Panc1 (cell line): ENCODE measurements at regions not wholly inside any gene's neighbourhood (a gene's known extent, or its start where the extent isn't known, plus 50 kb on each side); places are given as distances from the start of the nearest gene placed in this dataset.

Experiments used
- ATAC-seq: fragments of 200-7000 bp; cut with Tn5 transposase; 2 replicates; pipeline ENCODE4 v1.9.1; 2020; ENCODE audit warnings: mild to moderate bottlenecking, moderate library complexity
- BruUV-seq: library from RNA; stranded (reverse); fragments of 400-500 nt; replicated peaks from 2 replicates; lab custom pipeline; 2021; lab: Mats Ljungman, UMichigan
- CTCF ChIA-PET: fragments of 300-600 bp; sonication (Branson Sonifier 250); formaldehyde crosslinking; loops from one replicate; lab custom pipeline; 2022; ENCODE audit warnings: antibody characterized with exemption; lab: Charles Lee
- POLR2A ChIA-PET: fragments of 300-600 bp; sonication (Branson Sonifier 250); formaldehyde crosslinking; loops from one replicate; lab custom pipeline; 2022; ENCODE audit warnings: antibody characterized with exemption; lab: Charles Lee
- DNase-seq: peaks from one replicate; pipeline ENCODE4 v3.0.0-alpha.2; 2010; ENCODE audit warnings: low read depth, low spot score
- H3K27ac ChIP-seq: 2 replicates; pipeline ENCODE4 v1.5.1; 2011; ENCODE audit warnings: mild to moderate bottlenecking, low read length, inconsistent platforms
- H3K27me3 ChIP-seq: fragments of 200-500 bp; sonication (Bioruptor generic); 2 replicates; pipeline ENCODE4 v1.6.0; 2014; ENCODE audit warnings: low read length, inconsistent platforms; ENCODE audit not compliant: control insufficient read depth, insufficient read depth
- H3K36me3 ChIP-seq: fragments of 200-500 bp; sonication (Bioruptor generic); 2 replicates; pipeline ENCODE4 v1.5.1; 2014; ENCODE audit warnings: inconsistent platforms, mild to moderate bottlenecking, low read length, moderate library complexity; ENCODE audit not compliant: control insufficient read depth, insufficient read depth
- H3K4me1 ChIP-seq: 2 replicates; pipeline ENCODE4 v1.5.1; 2011; ENCODE audit warnings: inconsistent platforms, mild to moderate bottlenecking, low read length, moderate library complexity; ENCODE audit not compliant: control insufficient read depth, insufficient read depth
- H3K4me3 ChIP-seq, 2 experiments: 2 replicates each; pipeline ENCODE4 v1.5.1; 2011 to 2012; ENCODE audit warnings: low read depth in 2 of 2, low read length in 2 of 2, mild to moderate bottlenecking in 2 of 2, inconsistent platforms in 1 of 2, moderate library complexity in 1 of 2
- H3K9me3 ChIP-seq: fragments of 200-500 bp; sonication (Bioruptor generic); 2 replicates; pipeline ENCODE4 v1.5.1; 2014; ENCODE audit warnings: low read depth, mild to moderate bottlenecking, inconsistent platforms, low read length, moderate library complexity; ENCODE audit not compliant: control insufficient read depth, insufficient read depth
- POLR2AphosphoS5 ChIP-seq: IDR thresholded peaks from 2 replicates; pipeline ENCODE4 v1.6.1; 2012; ENCODE audit warnings: mild to moderate bottlenecking, low read depth, low read length, moderate library complexity
- SIN3A ChIP-seq: IDR thresholded peaks from 2 replicates; pipeline ENCODE4 v1.6.1; 2012; ENCODE audit warnings: low read depth, mild to moderate bottlenecking, low read length, moderate library complexity, borderline replicate concordance; ENCODE audit not compliant: insufficient read depth
- TCF7L2 ChIP-seq: IDR thresholded peaks from 2 replicates; pipeline ENCODE4 v1.6.1; 2011; ENCODE audit warnings: mild to moderate bottlenecking, low read depth, low read length, inconsistent platforms
- in situ Hi-C: cut with HindIII; loops from 2 replicates; pipeline ENCODE4 v1.10.0; 2016; ENCODE audit warnings: low sequenced_read_pairs, low pct_unique_long_range_greater_than_20kb
- intact Hi-C: fragments of 100-400 bp; cut with micrococcal nuclease; formaldehyde crosslinking; loops from one replicate; pipeline ENCODE4 v1.10.0; 2022; ENCODE audit not compliant: unreplicated experiment
- TF ChIP-seq, protein P1 (sequence below), 2 experiments: IDR thresholded peaks; 2 replicates each; pipeline ENCODE4 v1.6.1; 2011 to 2012; ENCODE audit warnings: low read depth in 2 of 2, control low read depth in 1 of 2, low read length in 1 of 2, mild to moderate bottlenecking in 1 of 2, moderate library complexity in 1 of 2; ENCODE audit not compliant: insufficient read depth in 1 of 2
- TF ChIP-seq, protein P2 (sequence below): fragments of 450-650 bp; IDR thresholded peaks from 2 replicates; pipeline ENCODE4 v1.5.1; 2017; ENCODE audit warnings: mild to moderate bottlenecking

DNA sequence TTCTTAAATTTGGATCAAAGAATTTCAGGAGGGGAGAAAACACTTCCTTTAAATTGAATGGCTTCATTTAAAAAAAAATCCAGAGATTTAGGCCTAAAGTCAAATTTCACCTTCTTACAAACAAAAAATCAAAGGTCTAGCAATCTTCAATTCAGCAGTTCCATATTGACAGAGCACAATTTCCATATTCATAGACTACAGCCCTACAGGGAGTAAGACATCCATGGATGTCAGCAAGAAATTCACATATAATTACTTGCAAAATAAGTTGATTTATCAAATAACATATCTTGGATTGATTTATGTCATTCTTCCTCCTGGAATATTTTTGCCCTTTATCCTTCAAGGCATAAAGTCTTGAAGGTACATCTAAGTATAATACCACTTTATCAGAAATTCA, 103.4 kb downstream of the CNTN3 start:
- Histone ChIP-seq H3K27me3 (no peaks in the 10 kb centered on the region), H3K27ac (no peak overlapping the region), H3K4me1 (no peaks in the 10 kb centered on the region), H3K4me3 (no peak overlapping the region), H3K9me3 (no peaks in the 10 kb centered on the region), H3K36me3 (no peaks in the 10 kb centered on the region)
- POLR2A ChIA-PET: no interaction called here
- no peak for DNase-seq
- ATAC-seq: no peak
- no TSS peak for BruUV-seq
- CTCF ChIA-PET: no interaction called here
- in situ Hi-C loops (no loop called here), intact Hi-C loops (no loop called here)
- no peak for TF ChIP-seq SIN3A
- TF ChIP-seq TCF7L2: no peak
- TF ChIP-seq, protein P1, sequence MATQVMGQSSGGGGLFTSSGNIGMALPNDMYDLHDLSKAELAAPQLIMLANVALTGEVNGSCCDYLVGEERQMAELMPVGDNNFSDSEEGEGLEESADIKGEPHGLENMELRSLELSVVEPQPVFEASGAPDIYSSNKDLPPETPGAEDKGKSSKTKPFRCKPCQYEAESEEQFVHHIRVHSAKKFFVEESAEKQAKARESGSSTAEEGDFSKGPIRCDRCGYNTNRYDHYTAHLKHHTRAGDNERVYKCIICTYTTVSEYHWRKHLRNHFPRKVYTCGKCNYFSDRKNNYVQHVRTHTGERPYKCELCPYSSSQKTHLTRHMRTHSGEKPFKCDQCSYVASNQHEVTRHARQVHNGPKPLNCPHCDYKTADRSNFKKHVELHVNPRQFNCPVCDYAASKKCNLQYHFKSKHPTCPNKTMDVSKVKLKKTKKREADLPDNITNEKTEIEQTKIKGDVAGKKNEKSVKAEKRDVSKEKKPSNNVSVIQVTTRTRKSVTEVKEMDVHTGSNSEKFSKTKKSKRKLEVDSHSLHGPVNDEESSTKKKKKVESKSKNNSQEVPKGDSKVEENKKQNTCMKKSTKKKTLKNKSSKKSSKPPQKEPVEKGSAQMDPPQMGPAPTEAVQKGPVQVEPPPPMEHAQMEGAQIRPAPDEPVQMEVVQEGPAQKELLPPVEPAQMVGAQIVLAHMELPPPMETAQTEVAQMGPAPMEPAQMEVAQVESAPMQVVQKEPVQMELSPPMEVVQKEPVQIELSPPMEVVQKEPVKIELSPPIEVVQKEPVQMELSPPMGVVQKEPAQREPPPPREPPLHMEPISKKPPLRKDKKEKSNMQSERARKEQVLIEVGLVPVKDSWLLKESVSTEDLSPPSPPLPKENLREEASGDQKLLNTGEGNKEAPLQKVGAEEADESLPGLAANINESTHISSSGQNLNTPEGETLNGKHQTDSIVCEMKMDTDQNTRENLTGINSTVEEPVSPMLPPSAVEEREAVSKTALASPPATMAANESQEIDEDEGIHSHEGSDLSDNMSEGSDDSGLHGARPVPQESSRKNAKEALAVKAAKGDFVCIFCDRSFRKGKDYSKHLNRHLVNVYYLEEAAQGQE (IDR thresholded peaks at IDR 0.05; ENCODE audit: insufficient read depth in 1 of 2, low read depth in 2 of 2, low read length in 1 of 2): no peak
- no peak for TF ChIP-seq POLR2AphosphoS5
- TF ChIP-seq, protein P2, sequence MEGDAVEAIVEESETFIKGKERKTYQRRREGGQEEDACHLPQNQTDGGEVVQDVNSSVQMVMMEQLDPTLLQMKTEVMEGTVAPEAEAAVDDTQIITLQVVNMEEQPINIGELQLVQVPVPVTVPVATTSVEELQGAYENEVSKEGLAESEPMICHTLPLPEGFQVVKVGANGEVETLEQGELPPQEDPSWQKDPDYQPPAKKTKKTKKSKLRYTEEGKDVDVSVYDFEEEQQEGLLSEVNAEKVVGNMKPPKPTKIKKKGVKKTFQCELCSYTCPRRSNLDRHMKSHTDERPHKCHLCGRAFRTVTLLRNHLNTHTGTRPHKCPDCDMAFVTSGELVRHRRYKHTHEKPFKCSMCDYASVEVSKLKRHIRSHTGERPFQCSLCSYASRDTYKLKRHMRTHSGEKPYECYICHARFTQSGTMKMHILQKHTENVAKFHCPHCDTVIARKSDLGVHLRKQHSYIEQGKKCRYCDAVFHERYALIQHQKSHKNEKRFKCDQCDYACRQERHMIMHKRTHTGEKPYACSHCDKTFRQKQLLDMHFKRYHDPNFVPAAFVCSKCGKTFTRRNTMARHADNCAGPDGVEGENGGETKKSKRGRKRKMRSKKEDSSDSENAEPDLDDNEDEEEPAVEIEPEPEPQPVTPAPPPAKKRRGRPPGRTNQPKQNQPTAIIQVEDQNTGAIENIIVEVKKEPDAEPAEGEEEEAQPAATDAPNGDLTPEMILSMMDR: no peak

DNA sequence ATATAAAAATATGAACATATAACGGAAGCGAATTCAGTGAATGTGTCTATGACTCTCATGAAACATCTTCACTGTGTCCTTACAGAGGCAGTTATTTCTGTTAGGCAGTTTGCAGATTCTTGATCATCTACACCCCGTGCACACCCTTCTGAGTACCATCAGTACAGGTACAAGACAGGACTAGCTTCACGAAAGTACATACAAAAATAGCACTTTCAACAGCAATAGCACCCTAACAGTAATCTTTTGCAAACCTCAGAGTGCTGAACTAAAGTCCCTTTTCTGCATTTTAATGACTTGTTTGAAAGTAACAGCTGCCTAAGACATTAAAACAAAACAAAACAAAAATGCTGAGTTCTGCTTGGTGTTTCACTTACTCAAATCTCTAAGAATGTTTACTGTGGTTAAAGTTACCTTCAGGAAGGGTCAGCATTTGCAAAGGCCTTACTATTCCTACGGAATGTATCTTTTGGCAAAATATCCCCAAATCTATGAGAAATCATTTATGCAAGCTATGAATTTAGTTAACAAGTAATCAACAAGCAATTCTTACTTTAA, 104.1 kb downstream of the CNTN3 start:
- intact Hi-C loops (no loop called here), in situ Hi-C loops (no loop called here)
- Histone ChIP-seq H3K36me3 (no peaks in the 10 kb centered on the region), H3K4me3 (no peak overlapping the region), H3K9me3 (no peaks in the 10 kb centered on the region), H3K27me3 (no peaks in the 10 kb centered on the region), H3K27ac (no peak overlapping the region), H3K4me1 (no peaks in the 10 kb centered on the region)
- TF ChIP-seq SIN3A: no peak
- TF ChIP-seq, protein P2: no peak
- TF ChIP-seq, protein P1 (IDR thresholded peaks at IDR 0.05; ENCODE audit: insufficient read depth in 1 of 2, low read depth in 2 of 2, low read length in 1 of 2): no peak
- TF ChIP-seq TCF7L2: no peak
- no peak for TF ChIP-seq POLR2AphosphoS5
- DNase-seq: no peak
- CTCF ChIA-PET: no interaction called here
- ATAC-seq: no peak
- BruUV-seq: no TSS peak
- POLR2A ChIA-PET: no interaction called here
